ENCODE measurements at regions not wholly inside any gene's neighbourhood (a gene's known extent, or its start where the extent isn't known, plus 50 kb on each side); places are given as distances from the start of the nearest gene placed in this dataset.

- TF ChIP-seq CTCF (IDR thresholded peaks at IDR 0.05; ENCODE audit: low read depth, low read length, poor library complexity, severe bottlenecking) (no peak), EZH2phosphoT487 (IDR thresholded peaks at IDR 0.05; ENCODE audit: borderline replicate concordance, low read length) (no peak)
Observed at GRCh38 chr22:48772286-48772907, 1055.3 kb downstream of the BRD1 start.
